HCT116 (cell line): ENCODE measurements at regions not wholly inside any gene's neighbourhood (a gene's known extent, or its start where the extent isn't known, plus 50 kb on each side); places are given as distances from the start of the nearest gene placed in this dataset.
"Not testable (repeated sequence)": the region's sequence is repeated elsewhere in the genome, so short reads cannot be mapped to it uniquely, and the experiment has no call there.

Experiments used
- ATAC-seq: fragments of 200-7000 bp; cut with Tn5 transposase; 2 replicates; pipeline ENCODE4 v1.9.1; 2020; ENCODE audit warnings: mild to moderate bottlenecking, moderate library complexity
- BruUV-seq: library from RNA; stranded (reverse); fragments of 400-500 nt; replicated peaks from 2 replicates; lab custom pipeline; 2021; lab: Mats Ljungman, UMichigan
- CTCF ChIA-PET: fragments of 300-600 bp; sonication (Branson Sonifier 250); formaldehyde crosslinking; loops from one replicate; lab custom pipeline; 2021; ENCODE audit warnings: antibody characterized with exemption; lab: Charles Lee
- POLR2A ChIA-PET: fragments of 300-600, 350-600 bp; sonication (Branson Sonifier 250); formaldehyde crosslinking; loops from one replicate; lab custom pipeline; 2021; ENCODE audit warnings: antibody characterized with exemption; lab: Charles Lee
- RAD21 ChIA-PET, 2 experiments: fragments of 300-600 bp; sonication (Branson Sonifier 250); formaldehyde crosslinking; loops; one replicate each; lab custom pipeline; 2023; ENCODE audit warnings: low total read pairs in 2 of 2; ENCODE audit not compliant: uncharacterized antibody in 2 of 2, unreplicated experiment in 2 of 2, low non-redundant PET in 1 of 2; lab: Charles Lee
- DNase-seq: peaks from one replicate; pipeline ENCODE4 v3.0.0-alpha.2; 2010; ENCODE audit warnings: low read depth, low spot score
- H2AFZ ChIP-seq: fragments of 200-600 bp; shearing (Covaris generic), sonication (generic); 2 replicates; pipeline ENCODE4 v1.6.1; 2017; ENCODE audit warnings: low read depth, mixed run types, mixed read lengths, antibody characterized with exemption, low read length; ENCODE audit not compliant: poor library complexity, severe bottlenecking
- H3K27ac ChIP-seq: 2 replicates; pipeline ENCODE4 v1.5.1; 2012; ENCODE audit warnings: low read depth, low read length
- H3K27me3 ChIP-seq: fragments of 200-600 bp; sonication (generic); 2 replicates; pipeline ENCODE4 v1.6.1; 2016; ENCODE audit warnings: mixed run types, low read length, mixed read lengths; ENCODE audit not compliant: insufficient read depth
- H3K36me3 ChIP-seq, 2 experiments: fragments of 200-500 bp in 1 of 2; fragments of 200-600 bp in 1 of 2; sonication (Bioruptor generic) in 1 of 2; sonication (generic) in 1 of 2; 2 replicates each; pipeline versions ENCODE4 v1.5.1 to v1.6.1; 2014 to 2016; ENCODE audit warnings: low read length in 2 of 2, inconsistent platforms in 1 of 2, mixed read lengths in 1 of 2, mixed run types in 1 of 2; ENCODE audit not compliant: insufficient read depth in 2 of 2, control insufficient read depth in 1 of 2
- H3K4me1 ChIP-seq, 2 experiments: fragments of 200-600 bp in 1 of 2; sonication (generic) in 1 of 2; 2 replicates each; pipeline versions ENCODE4 v1.5.1 to v1.6.1; 2012 to 2017; ENCODE audit warnings: low read length in 2 of 2, inconsistent platforms in 1 of 2, mild to moderate bottlenecking in 1 of 2, mixed read lengths in 1 of 2, mixed run types in 1 of 2, moderate library complexity in 1 of 2; ENCODE audit not compliant: insufficient read depth in 2 of 2, control insufficient read depth in 1 of 2
- H3K4me2 ChIP-seq: fragments of 200-600 bp; sonication (generic); 2 replicates; pipeline ENCODE4 v1.6.1; 2017; ENCODE audit warnings: mixed run types, low read length, mixed read lengths
- H3K4me3 ChIP-seq, 2 experiments: fragments of 200-600 bp in 1 of 2; sonication (generic) in 1 of 2; replicated peaks in 1 of 2; 2 replicates each; pipeline ENCODE4 v1.5.1; 2011 to 2016; ENCODE audit warnings: low read length in 2 of 2, control low read depth in 1 of 2, low read depth in 1 of 2, mild to moderate bottlenecking in 1 of 2, mixed read lengths in 1 of 2, mixed run types in 1 of 2
- H3K79me2 ChIP-seq: fragments of 200-600 bp; sonication (generic); 2 replicates; pipeline ENCODE4 v1.6.1; 2017; ENCODE audit warnings: mild to moderate bottlenecking, mixed run types, low read length, moderate library complexity, mixed read lengths; ENCODE audit not compliant: insufficient read depth
- H3K9ac ChIP-seq: fragments of 200-600 bp; sonication (generic); 2 replicates; pipeline ENCODE4 v1.6.1; 2016; ENCODE audit warnings: low read length, mixed read lengths
- H3K9me2 ChIP-seq: fragments of 200-600 bp; sonication (generic), shearing (Covaris generic); 2 replicates; pipeline ENCODE4 v1.6.1; 2017; ENCODE audit warnings: mixed run types, mild to moderate bottlenecking, moderate library complexity; ENCODE audit not compliant: insufficient read depth
- H3K9me3 ChIP-seq, 2 experiments: fragments of 200-500 bp in 1 of 2; fragments of 200-600 bp in 1 of 2; sonication (Bioruptor generic) in 1 of 2; sonication (generic) in 1 of 2; 2 replicates each; pipeline ENCODE4 v1.6.1; 2014 to 2017; ENCODE audit warnings: low read length in 2 of 2, mixed read lengths in 2 of 2, inconsistent platforms in 1 of 2, low read depth in 1 of 2, mild to moderate bottlenecking in 1 of 2, mixed run types in 1 of 2, moderate library complexity in 1 of 2; ENCODE audit not compliant: control insufficient read depth in 1 of 2, insufficient read depth in 1 of 2
- H4K20me1 ChIP-seq: fragments of 200-600 bp; sonication (generic), shearing (Covaris generic); 2 replicates; pipeline ENCODE4 v1.6.1; 2017; ENCODE audit warnings: mixed run types, mild to moderate bottlenecking, moderate library complexity; ENCODE audit not compliant: insufficient read depth
- intact Hi-C: fragments of 100-400 bp; cut with micrococcal nuclease; formaldehyde crosslinking; loops from 2 replicates; pipeline ENCODE4 v1.10.0; 2022

DNA sequence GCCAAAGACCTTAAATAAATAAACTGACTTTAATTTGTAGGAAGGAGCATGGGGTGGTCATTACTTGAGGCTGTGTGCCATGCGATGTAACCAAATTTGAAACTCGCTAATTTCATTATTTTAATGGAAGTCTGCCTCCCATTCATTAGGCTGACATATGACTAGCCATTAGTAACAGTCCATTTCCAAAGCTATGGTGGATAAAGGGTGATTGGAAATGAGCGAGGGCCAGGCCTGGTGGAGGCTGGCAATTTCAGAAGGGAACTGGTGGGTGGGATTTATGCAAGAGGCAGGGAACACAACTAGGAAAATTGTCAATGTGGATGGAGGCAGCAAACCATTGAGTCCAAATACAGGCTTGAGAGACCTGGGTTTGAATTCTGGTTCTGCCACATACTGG, 157.2 kb downstream of the NPIPA7 start:
- ATAC-seq, POLR2A ChIA-PET, H3K4me1 ChIP-seq, H3K4me3 ChIP-seq, H3K27me3 ChIP-seq, H3K9me2 ChIP-seq, H3K9me3 ChIP-seq, H2AFZ ChIP-seq, H3K27ac ChIP-seq, intact Hi-C loops, H4K20me1 ChIP-seq, RAD21 ChIA-PET, BruUV-seq, H3K4me2 ChIP-seq, H3K9ac ChIP-seq, DNase-seq, CTCF ChIA-PET, H3K36me3 ChIP-seq, H3K79me2 ChIP-seq: not testable (repeated sequence)

DNA sequence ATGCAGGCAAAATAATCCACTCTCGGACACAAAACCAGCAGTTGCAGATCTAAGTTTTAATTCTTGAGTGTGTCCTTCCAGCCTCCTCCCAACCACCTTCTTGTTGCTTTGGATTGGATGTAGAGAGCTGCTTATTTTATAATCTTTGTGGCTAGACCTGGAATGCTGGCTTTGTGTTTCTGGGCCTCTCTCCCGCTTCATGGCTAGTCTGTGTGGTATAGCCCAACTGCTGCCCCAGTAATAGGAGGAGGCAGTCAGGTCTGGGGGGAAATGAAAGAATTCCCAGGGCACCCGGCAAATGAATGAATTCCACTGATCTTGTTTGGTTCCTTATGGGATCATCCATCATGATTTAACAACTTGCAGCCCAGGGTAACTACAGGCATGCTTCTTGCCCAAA, 170.8 kb downstream of the NPIPA7 start:
- CTCF ChIA-PET, H3K79me2 ChIP-seq, DNase-seq, BruUV-seq, intact Hi-C loops, RAD21 ChIA-PET, H3K4me1 ChIP-seq, H3K27me3 ChIP-seq, H3K4me2 ChIP-seq, POLR2A ChIA-PET, H3K27ac ChIP-seq, H3K36me3 ChIP-seq, H3K9me2 ChIP-seq, H3K9me3 ChIP-seq, ATAC-seq, H4K20me1 ChIP-seq, H3K4me3 ChIP-seq, H3K9ac ChIP-seq, H2AFZ ChIP-seq: not testable (repeated sequence)

DNA sequence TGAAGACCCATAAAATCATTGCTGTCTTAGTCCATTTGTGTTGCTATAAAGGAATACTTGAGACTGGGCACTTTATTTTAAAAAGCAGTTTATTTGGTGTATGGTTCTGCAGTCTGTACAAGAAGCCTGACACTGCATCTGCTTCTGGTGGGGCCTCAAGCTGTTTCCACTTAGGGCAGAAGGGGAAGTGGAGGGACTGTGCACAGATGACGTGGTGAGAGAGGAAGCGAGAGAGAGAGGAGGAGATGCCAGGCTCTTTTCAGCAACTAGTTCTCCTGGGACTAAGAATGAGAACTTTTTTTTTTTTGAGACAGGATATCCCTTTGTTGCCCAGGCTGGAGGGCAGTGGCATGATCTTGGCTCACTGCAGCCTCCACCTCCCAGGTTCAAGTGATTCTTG, 171.9 kb downstream of the NPIPA7 start:
- H3K9me2 ChIP-seq, H3K27ac ChIP-seq, H3K36me3 ChIP-seq, RAD21 ChIA-PET, H3K9ac ChIP-seq, H2AFZ ChIP-seq, POLR2A ChIA-PET, H3K27me3 ChIP-seq, H3K4me3 ChIP-seq, H3K9me3 ChIP-seq, H3K4me2 ChIP-seq, BruUV-seq, DNase-seq, H3K4me1 ChIP-seq, CTCF ChIA-PET, H3K79me2 ChIP-seq, intact Hi-C loops, H4K20me1 ChIP-seq, ATAC-seq: not testable (repeated sequence)

DNA sequence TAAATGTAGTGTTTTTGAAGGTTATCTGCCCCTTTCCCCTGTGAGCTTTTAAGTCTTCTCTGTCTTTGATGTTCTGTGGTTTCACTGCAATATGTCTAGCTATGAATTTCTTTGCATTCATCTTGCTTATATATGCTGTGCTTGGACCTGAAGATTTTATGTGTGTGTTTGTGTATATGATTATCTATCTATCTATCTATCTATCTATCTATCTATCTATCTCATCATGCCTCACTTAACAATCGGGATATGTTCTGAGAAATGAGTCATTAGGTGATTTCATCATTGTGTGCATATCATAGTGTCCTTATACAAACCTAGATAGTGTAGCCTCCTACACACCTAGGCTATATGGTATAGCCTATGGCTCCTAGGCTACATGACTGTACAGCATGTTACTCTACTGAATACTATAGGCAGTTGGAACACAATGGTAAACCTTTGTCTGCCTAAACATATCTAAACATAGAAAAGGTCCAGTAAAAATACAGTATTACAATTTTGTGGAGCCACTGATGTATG, 173.9 kb downstream of the NPIPA7 start:
- BruUV-seq, H3K9me2 ChIP-seq, H2AFZ ChIP-seq, H3K4me2 ChIP-seq, POLR2A ChIA-PET, H3K4me3 ChIP-seq, CTCF ChIA-PET, H3K27me3 ChIP-seq, H3K79me2 ChIP-seq, H3K9me3 ChIP-seq, H3K9ac ChIP-seq, H3K36me3 ChIP-seq, H3K4me1 ChIP-seq, intact Hi-C loops, H3K27ac ChIP-seq, DNase-seq, H4K20me1 ChIP-seq, RAD21 ChIA-PET, ATAC-seq: not testable (repeated sequence)
